ENCODE measurements at regions not wholly inside any gene's neighbourhood (a gene's known extent, or its start where the extent isn't known, plus 50 kb on each side); places are given as distances from the start of the nearest gene placed in this dataset.

DNA sequence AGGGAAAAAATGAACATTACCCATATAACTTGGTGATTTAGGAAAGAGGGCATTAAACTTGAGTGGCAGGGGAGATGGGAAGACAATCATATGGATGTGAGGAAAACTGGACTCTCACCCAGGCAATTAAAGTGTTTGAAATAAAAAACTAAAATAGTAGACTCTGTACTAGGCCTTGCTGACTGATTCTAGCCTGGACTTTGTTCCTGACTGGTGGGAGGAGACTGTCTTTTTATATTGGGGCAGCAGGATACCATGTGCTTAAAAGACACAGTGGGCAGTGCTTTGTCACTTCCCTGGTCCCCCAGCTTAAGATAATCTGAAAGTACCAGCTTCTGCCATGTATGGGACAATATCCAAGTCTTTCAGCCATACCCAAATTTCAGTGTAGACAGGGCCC is 107.0 kb downstream of the ACTL7B start:
- TF ChIP-seq, protein P1, sequence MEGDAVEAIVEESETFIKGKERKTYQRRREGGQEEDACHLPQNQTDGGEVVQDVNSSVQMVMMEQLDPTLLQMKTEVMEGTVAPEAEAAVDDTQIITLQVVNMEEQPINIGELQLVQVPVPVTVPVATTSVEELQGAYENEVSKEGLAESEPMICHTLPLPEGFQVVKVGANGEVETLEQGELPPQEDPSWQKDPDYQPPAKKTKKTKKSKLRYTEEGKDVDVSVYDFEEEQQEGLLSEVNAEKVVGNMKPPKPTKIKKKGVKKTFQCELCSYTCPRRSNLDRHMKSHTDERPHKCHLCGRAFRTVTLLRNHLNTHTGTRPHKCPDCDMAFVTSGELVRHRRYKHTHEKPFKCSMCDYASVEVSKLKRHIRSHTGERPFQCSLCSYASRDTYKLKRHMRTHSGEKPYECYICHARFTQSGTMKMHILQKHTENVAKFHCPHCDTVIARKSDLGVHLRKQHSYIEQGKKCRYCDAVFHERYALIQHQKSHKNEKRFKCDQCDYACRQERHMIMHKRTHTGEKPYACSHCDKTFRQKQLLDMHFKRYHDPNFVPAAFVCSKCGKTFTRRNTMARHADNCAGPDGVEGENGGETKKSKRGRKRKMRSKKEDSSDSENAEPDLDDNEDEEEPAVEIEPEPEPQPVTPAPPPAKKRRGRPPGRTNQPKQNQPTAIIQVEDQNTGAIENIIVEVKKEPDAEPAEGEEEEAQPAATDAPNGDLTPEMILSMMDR (IDR thresholded peaks at IDR 0.05; ENCODE audit: low read depth, low read length) = no peak
- no peak for TF ChIP-seq POLR2A (IDR thresholded peaks at IDR 0.05; ENCODE audit: extremely low read depth, insufficient read length)
- TF ChIP-seq MYC (IDR thresholded peaks at IDR 0.05; ENCODE audit: low read depth, low read length) = no peak
